Sigmoid colon (tissue), 4 donors: ENCODE measurements at regions not wholly inside any gene's neighbourhood (a gene's known extent, or its start where the extent isn't known, plus 50 kb on each side); places are given as distances from the start of the nearest gene placed in this dataset.

Source experiments
- CTCF ChIP-seq, 4 experiments: fragments of 450-650 bp in 3 of 4; fragments of 200-600 bp in 1 of 4; IDR thresholded peaks; one replicate each; pipeline ENCODE4 v1.5.1; 2016 to 2019; ENCODE audit warnings: antibody characterized with exemption in 4 of 4, mild to moderate bottlenecking in 3 of 4, moderate library complexity in 2 of 4
- EP300 ChIP-seq, 4 donors: sonication (generic); formaldehyde crosslinking; IDR thresholded peaks; one replicate each; pipeline ENCODE4 v1.6.1; 2017; ENCODE audit warnings: antibody characterized with exemption in 4 of 4
- POLR2A ChIP-seq, 2 donors: fragments of 450-650 bp; IDR thresholded peaks; one replicate each; pipeline ENCODE4 v1.6.1; 2016; ENCODE audit warnings: antibody characterized with exemption in 2 of 2, mild to moderate bottlenecking in 2 of 2, moderate library complexity in 2 of 2
- POLR2AphosphoS5 ChIP-seq, 4 donors: sonication (generic); formaldehyde crosslinking; IDR thresholded peaks; one replicate each; pipeline ENCODE4 v1.6.1; 2017; ENCODE audit warnings: antibody characterized with exemption in 4 of 4

GRCh38 chr4:31094474-31094873, 374.3 kb downstream of the PCDH7 start:
- no peak for TF ChIP-seq POLR2A (IDR thresholded peaks at IDR 0.05)
- TF ChIP-seq POLR2AphosphoS5 (IDR thresholded peaks at IDR 0.05): no peak
- no peak for TF ChIP-seq CTCF (IDR thresholded peaks at IDR 0.05)
- no peak for TF ChIP-seq EP300 (IDR thresholded peaks at IDR 0.05)
